Stimulated activated naive CD8-positive, alpha-beta T cell treated with anti-CD3 and anti-CD28 coated beads, Interleukin-15, Interleukin-2, amounts not matched to agents 100 ng/mL and 50 ng/mL, for 24 hours (primary cell): ENCODE measurements at regions not wholly inside any gene's neighbourhood (a gene's known extent, or its start where the extent isn't known, plus 50 kb on each side); places are given as distances from the start of the nearest gene placed in this dataset.
"Not testable (repeated sequence)": the region's sequence is repeated elsewhere in the genome, so short reads cannot be mapped to it uniquely, and the experiment has no call there.

ENCODE experiments used
- H3K27ac Mint-ChIP-seq: one replicate; pipeline ENCODE4 v1.8.0; 2021; ENCODE audit warnings: mild to moderate bottlenecking, mixed read lengths
- H3K27me3 Mint-ChIP-seq: one replicate; pipeline ENCODE4 v1.8.0; 2021; ENCODE audit warnings: mixed read lengths
- H3K36me3 Mint-ChIP-seq: one replicate; pipeline ENCODE4 v1.8.0; 2021; ENCODE audit warnings: low read depth, mixed read lengths
- H3K4me1 Mint-ChIP-seq: one replicate; pipeline ENCODE4 v1.8.0; 2021; ENCODE audit warnings: low read depth, mixed read lengths
- H3K4me3 Mint-ChIP-seq: one replicate; pipeline ENCODE4 v1.8.0; 2021; ENCODE audit warnings: mild to moderate bottlenecking, mixed read lengths
- H3K9me3 Mint-ChIP-seq: one replicate; pipeline ENCODE4 v1.8.0; 2021; ENCODE audit warnings: mixed read lengths

DNA sequence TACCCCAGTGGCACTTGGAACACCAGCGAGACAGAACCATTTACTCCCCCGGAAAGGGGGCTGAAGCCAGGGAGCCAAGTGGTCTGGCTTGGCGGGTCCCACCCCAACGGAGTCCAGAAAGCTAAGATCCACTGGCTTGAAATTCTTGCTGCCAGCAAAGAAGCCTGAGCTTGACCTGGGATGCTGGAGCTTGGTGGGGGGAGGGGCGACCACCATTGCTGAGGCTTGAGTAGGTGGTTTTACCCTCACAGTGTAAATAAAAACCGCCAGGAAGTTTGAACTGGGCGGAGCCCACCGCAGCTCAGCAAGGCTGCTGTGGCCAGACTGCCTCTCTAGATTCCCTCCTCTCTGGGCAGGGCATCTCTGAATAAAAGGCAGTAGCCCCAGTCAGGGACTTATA, 62.8 kb downstream of the RPS24 start:
- H3K4me1 Mint-ChIP-seq, H3K9me3 Mint-ChIP-seq, H3K4me3 Mint-ChIP-seq, H3K36me3 Mint-ChIP-seq, H3K27ac Mint-ChIP-seq: not testable (repeated sequence)
- peaks cover 16% of the 10 kb centered on the region for H3K27me3 Mint-ChIP-seq

DNA sequence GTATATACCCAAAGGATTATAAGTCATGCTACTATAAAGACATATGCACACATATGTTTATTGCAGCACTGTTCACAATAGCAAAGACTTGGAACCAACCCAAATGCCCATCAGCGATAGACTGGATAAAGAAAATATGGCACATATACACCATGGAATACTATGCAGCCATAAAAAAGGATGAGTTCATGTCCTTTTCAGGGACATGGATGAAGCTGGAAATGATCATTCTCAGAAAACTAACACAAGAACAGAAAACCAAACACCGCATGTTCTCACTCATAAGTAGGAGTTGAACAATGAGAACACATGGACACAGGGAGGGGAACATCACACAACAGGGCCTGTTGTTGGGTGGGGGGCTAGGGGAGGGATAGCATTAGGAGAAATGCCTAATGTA, 68.9 kb downstream of the RPS24 start:
- not testable (repeated sequence) for H3K4me1 Mint-ChIP-seq, H3K27me3 Mint-ChIP-seq, H3K27ac Mint-ChIP-seq, H3K4me3 Mint-ChIP-seq, H3K36me3 Mint-ChIP-seq
- peaks cover 19% of the 10 kb centered on the region for H3K9me3 Mint-ChIP-seq

GRCh38 chr10:78109210-78109609, 75.5 kb downstream of the RPS24 start:
- no peaks in the 10 kb centered on the region for H3K4me1 Mint-ChIP-seq
- no peaks in the 10 kb centered on the region for H3K27me3 Mint-ChIP-seq
- H3K4me3 Mint-ChIP-seq = no peak overlapping the region
- no peaks in the 10 kb centered on the region for H3K36me3 Mint-ChIP-seq
- no peak overlapping the region for H3K27ac Mint-ChIP-seq
- peaks cover 4% of the 10 kb centered on the region for H3K9me3 Mint-ChIP-seq

DNA sequence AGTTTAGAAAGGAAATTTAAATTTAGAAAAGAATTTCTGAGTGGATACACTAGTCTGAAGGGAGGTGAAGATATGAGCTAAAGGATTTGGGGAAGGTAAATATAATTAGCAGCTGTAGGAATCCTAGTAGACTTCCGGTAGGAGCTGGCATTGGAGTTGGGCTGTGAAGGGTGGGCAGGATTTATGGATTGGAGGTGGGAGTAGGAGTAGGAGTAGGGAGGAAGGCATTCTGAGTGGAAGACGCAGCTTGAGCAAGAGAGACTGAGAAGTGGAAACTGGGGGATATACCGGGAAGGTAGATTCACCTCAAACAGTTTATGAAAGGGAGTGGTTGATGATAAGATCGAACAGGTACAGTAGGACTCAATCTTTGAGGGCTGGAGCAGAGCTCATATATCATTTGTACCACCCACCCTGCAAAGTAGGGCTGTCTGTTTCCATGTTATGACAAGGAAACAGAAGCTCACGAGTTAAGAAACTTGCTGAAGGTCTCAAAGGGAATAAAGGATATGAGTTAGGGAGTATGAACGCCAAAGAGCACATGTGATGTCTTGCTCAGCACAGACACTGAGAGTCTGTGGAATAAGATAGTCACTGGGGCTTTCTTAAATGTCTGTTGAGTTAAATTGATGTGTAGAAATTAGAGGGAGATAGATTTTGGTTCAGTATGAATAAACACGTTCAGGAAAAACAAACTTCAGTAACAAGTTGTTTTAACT, 81.6 kb downstream of the RPS24 start:
- H3K27ac Mint-ChIP-seq = no peak overlapping the region
- no peaks in the 10 kb centered on the region for H3K4me1 Mint-ChIP-seq
- no peaks in the 10 kb centered on the region for H3K36me3 Mint-ChIP-seq
- H3K27me3 Mint-ChIP-seq = peaks cover 9% of the 10 kb centered on the region
- H3K4me3 Mint-ChIP-seq = no peak overlapping the region
- peaks cover 4% of the 10 kb centered on the region for H3K9me3 Mint-ChIP-seq

- peaks cover 10% of the 10 kb centered on the region for H3K9me3 Mint-ChIP-seq
- H3K36me3 Mint-ChIP-seq = no peaks in the 10 kb centered on the region
- H3K27me3 Mint-ChIP-seq = peaks cover 19% of the 10 kb centered on the region
- no peak overlapping the region for H3K4me3 Mint-ChIP-seq
- no peak overlapping the region for H3K27ac Mint-ChIP-seq
- H3K4me1 Mint-ChIP-seq = no peaks in the 10 kb centered on the region
Measured at GRCh38 chr10:78116361-78116760, 82.7 kb downstream of the RPS24 start.

- Mint-ChIP-seq H3K27me3 (peaks cover 23% of the 10 kb centered on the region), H3K4me3 (no peak overlapping the region), H3K27ac (no peak overlapping the region), H3K9me3 (peaks cover 19% of the 10 kb centered on the region), H3K36me3 (peaks cover 5% of the 10 kb centered on the region), H3K4me1 (no peaks in the 10 kb centered on the region)
Measured at GRCh38 chr10:78118591-78118990, 84.9 kb downstream of the RPS24 start.

DNA sequence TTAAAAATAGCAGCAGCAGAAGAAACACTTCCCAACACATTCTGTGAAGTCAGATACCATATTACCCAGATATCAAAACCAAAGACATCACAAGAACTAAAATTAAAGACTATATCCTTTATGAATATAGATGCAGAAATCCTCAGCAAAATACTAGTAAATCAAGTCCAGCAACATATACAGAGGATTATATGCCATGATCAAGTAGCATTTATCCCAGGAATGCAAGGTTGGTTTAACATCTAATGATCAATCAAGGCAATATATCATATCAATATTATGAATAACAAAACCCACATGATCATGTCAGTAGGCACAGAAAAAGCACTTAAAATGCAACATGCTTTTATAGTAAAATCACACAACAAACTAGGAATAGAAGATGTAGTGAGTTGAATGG, 88.1 kb downstream of the RPS24 start:
- Mint-ChIP-seq H3K4me3 (no peak overlapping the region), H3K27ac (no peak overlapping the region), H3K36me3 (peaks cover 5% of the 10 kb centered on the region), H3K27me3 (peaks cover 23% of the 10 kb centered on the region), H3K4me1 (no peaks in the 10 kb centered on the region), H3K9me3 (peaks cover 19% of the 10 kb centered on the region)

DNA sequence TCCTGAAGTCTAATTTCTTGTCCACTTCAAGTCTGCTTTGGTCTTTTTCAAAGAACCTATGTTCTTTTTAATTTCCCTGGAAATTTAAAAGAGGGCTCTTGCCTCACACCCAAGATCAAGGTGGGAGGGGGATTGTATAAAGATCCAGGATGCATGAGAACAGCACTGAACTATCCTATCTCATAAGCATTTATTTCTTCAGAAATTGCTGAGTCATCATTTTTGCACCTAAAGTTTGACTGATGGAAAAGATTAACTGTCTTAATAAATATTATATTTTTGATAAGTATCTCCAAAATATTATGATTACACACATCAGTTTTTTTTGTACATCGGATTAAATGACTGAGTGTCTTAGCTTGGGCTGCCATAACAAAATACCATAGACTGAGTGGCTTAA, 90.5 kb downstream of the RPS24 start:
- Mint-ChIP-seq H3K36me3 (peaks cover 5% of the 10 kb centered on the region), H3K4me3 (no peak overlapping the region), H3K27me3 (peaks cover 23% of the 10 kb centered on the region), H3K4me1 (no peaks in the 10 kb centered on the region), H3K27ac (no peak overlapping the region), H3K9me3 (peaks cover 19% of the 10 kb centered on the region)

DNA sequence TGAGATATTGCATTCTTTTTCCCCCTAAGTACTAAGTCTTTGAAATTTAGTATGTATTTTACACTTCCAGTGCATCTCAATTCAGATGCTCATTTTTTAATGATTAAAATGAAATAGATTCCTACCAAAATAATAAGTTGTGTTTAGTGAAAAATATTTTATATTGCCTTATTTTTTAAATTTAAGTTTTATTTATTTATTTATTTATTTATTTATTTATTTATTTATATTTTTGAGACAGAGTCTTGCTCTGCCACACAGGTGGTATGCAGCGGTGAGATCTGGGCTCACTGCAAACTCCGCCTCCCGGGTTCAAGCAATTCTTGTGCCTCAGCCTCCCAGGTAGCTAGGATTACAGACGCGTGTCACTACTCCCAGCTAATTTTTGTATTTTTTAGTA, 95.5 kb downstream of the RPS24 start:
- no peaks in the 10 kb centered on the region for H3K9me3 Mint-ChIP-seq
- H3K4me1 Mint-ChIP-seq = no peaks in the 10 kb centered on the region
- H3K4me3 Mint-ChIP-seq = no peak overlapping the region
- H3K27ac Mint-ChIP-seq = no peak overlapping the region
- H3K27me3 Mint-ChIP-seq = no peaks in the 10 kb centered on the region
- H3K36me3 Mint-ChIP-seq = no peaks in the 10 kb centered on the region

DNA sequence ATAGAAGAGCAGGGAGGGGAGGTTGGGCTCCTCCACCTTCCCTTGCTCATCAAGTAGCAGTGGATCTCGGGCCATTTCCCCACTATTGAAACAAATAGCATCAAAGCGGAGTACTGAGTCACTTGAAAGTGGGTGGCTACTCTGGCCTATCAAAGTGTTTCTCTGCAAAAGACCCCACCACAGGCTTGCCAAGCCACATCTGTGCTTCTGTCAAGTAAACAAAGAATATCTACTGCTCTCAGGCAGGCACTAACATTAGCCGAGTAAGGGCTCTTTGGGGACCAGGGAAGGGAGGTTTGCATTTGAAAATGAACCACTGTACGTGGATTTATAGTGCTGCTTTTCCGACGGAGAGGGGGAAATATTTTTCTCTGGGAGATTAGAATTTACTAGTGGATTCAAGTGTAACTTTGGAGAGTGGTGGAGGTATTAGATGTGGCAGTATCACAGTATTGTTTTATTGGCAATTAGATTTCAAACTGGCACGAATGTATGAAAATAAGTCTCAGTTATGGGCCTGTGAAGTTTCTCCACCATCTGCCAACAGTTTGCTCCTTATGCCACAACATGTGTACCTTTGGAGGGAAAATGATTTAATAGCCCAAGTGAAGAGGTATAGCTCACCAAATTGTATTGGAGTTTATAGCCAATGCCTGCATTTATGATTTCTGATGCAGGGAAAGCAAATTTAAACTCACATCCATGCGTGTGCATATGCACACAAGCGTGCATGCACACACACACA, 97.5 kb downstream of the RPS24 start:
- Mint-ChIP-seq H3K4me3 (no peak overlapping the region), H3K36me3 (no peaks in the 10 kb centered on the region), H3K4me1 (no peaks in the 10 kb centered on the region), H3K27ac (no peak overlapping the region), H3K9me3 (no peaks in the 10 kb centered on the region), H3K27me3 (no peaks in the 10 kb centered on the region)

GRCh38 chr10:78134773-78135306, 101.2 kb downstream of the RPS24 start:
- Mint-ChIP-seq H3K36me3 (no peaks in the 10 kb centered on the region), H3K4me1 (no peaks in the 10 kb centered on the region), H3K4me3 (no peak overlapping the region), H3K27me3 (no peaks in the 10 kb centered on the region), H3K27ac (no peak overlapping the region), H3K9me3 (no peaks in the 10 kb centered on the region)

DNA sequence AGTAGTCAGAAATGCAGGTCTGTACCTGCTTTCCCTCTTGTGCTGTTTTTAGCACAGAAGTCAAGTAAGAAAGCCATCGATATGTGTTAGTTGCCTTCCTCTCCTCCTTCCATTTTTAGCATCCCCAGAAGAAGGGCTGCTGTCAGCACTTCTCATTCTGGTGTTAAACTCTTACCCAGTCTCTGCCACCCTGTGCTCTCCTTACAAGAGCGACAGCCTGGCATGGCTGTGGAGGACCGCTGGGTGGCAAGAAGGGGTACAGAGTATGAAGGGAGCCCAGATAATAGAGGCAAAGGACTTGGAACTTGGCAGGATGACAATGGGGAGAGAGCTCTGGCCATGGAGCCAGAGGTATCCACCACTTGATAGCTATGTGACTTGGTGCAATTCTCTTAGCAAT, 103.5 kb downstream of the RPS24 start:
- no peaks in the 10 kb centered on the region for H3K9me3 Mint-ChIP-seq
- no peaks in the 10 kb centered on the region for H3K4me1 Mint-ChIP-seq

GRCh38 chr10:78139341-78139740, 105.7 kb downstream of the RPS24 start:
- Mint-ChIP-seq H3K27ac (no peak overlapping the region), H3K9me3 (no peaks in the 10 kb centered on the region), H3K36me3 (no peaks in the 10 kb centered on the region), H3K4me1 (no peaks in the 10 kb centered on the region), H3K27me3 (peaks cover 9% of the 10 kb centered on the region), H3K4me3 (no peak overlapping the region)

More for the DNA sequence above, 103.5 kb downstream of the RPS24 start:
- H3K36me3 Mint-ChIP-seq = no peaks in the 10 kb centered on the region
- peaks cover 4% of the 10 kb centered on the region for H3K27me3 Mint-ChIP-seq
- no peak overlapping the region for H3K27ac Mint-ChIP-seq
- no peak overlapping the region for H3K4me3 Mint-ChIP-seq

DNA sequence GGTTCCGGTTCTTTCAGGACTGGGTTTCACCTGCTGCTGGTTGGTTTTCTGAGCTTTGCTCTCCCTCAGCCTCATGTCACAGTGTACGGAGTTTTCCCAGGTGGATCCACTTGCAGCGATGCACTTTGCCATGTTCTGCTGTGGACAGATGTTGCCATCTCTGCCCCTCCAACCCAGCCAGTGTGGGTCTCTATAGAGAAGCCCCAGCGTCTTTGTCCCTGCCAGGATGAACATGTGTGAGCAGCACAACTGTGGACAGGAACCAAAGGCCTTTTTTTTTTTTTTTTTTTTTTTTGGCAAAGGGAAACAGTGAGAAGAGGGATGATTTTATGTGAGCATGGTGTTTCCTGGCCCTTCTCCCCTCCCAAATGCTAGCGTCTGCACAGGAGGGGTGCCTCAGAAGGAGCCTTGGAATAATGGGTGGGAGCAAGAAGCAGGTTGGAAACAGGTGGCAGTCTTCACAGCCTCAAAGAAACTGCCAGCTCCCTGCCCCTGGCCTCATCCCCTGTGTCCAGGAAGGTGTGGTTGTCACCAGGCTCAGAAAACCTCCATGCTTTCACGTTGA, 106.5 kb downstream of the RPS24 start:
- no peaks in the 10 kb centered on the region for H3K36me3 Mint-ChIP-seq
- no peaks in the 10 kb centered on the region for H3K4me1 Mint-ChIP-seq
- H3K27me3 Mint-ChIP-seq = peaks cover 9% of the 10 kb centered on the region
- no peak overlapping the region for H3K27ac Mint-ChIP-seq
- no peak overlapping the region for H3K4me3 Mint-ChIP-seq
- no peaks in the 10 kb centered on the region for H3K9me3 Mint-ChIP-seq

GRCh38 chr10:78143576-78143975, 109.9 kb downstream of the RPS24 start:
- no peak overlapping the region for H3K27ac Mint-ChIP-seq
- peaks cover 9% of the 10 kb centered on the region for H3K27me3 Mint-ChIP-seq
- no peaks in the 10 kb centered on the region for H3K9me3 Mint-ChIP-seq
- H3K4me3 Mint-ChIP-seq = no peak overlapping the region
- no peaks in the 10 kb centered on the region for H3K36me3 Mint-ChIP-seq
- no peaks in the 10 kb centered on the region for H3K4me1 Mint-ChIP-seq
